ENCODE measurements at regions not wholly inside any gene's neighbourhood (a gene's known extent, or its start where the extent isn't known, plus 50 kb on each side); places are given as distances from the start of the nearest gene placed in this dataset.
A peak's percentile ranks its signal among the peaks of the same experiment; 100 is the strongest.
"Not testable (repeated sequence)": the region's sequence is repeated elsewhere in the genome, so short reads cannot be mapped to it uniquely, and the experiment has no call there.

DNA sequence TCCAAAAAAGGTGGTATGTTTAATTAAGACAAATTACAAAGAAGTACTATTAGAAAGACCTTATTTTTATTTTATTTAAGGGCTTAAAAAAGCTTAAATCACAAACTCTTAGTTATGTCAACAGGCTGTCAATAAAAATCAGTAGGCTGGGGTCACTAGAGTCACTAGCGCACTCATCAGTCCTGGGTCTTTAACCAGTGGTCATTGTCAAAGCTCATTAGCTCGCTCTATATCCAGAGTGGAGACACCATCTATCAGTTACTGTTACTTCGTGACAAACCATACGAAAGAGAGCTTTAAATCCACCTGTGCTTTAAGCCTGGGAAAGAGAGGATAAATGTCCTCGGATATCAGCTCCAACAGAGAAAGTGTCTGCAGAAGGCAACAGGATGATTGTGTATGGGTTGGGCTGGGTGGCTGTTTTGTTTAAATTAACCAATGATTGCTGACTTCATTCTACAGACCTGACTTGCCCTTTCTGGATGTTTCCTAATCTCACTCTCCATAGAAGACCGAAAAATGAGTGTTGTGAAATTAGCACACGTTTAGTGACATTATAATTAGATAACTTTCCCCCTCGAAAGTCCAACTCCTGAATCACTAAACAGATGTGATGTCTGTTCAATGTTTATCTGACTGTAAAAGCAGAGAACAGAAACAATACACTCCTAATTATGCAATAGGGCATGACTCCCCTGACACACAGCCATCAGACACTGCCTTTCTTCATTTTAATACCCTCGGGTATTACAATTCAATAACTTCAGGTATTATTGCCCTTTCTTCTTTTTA lies 123.6 kb upstream of the TNPO1 start:
- no peak for DNase-seq

DNA sequence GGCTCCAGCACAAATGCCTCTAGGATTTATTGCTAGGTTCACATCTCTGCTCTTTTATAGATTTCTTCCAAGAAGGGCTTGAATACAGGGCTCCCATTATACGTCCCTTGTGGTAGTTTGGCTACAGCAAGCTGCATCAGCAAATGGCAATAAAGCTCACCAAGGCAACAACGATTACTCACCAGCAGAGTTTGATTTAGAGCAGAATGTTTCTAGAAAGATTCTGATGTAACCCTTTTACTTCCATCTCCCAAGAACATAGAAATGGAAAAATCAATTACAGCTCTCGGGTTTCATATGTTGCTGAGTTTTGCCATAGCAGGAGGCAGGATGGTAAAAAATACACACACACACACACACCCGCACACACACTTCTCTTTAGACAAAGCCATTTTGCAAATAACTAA lies 124.2 kb upstream of the TNPO1 start:
- DNase-seq: peak; percentile 54

DNA sequence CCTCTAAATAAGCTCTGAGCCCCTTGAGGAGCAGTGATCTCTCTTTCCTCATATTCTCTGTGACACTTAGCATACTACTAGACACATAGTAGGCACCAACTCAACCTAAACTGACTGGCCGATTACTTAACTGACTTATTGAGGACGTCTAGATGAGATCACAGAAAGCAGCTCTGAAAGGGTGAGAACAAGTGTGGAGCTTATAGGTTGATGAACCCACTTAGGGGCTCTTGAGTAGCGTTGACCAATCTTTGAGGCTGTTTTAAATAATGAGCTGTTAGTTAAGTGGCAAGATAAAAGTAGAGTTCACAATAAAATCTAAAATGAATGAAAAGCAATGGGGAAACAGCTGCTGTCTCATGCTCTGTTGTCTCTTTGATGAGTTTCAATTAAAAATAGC lies 124.7 kb upstream of the TNPO1 start:
- DNase-seq: no peak

- no peak for DNase-seq
Observed at GRCh38 chr5:72688916-72689315, 127.5 kb upstream of the TNPO1 start.

DNA sequence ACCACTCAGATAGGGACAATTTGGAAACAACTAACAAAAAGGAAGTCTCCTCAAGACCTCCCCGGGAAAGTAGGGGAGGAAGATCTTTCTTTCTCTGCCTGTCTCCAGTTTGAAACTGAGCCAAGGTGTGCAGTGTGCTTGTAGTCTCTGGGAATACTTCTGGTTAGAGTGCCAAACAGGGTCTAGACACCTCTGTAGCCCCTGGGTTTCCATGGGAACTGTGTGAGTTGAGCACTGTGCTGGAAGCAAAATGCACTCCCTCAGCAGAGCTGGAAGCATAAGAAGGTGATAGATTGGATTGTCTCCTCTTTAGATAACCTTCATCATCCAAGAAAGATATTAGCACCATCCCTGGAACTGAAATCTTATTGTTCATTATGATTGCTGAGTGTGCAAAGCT lies 129.2 kb upstream of the TNPO1 start:
- DNase-seq: no peak

GRCh38 chr5:72682561-72682960 lies 133.9 kb upstream of the TNPO1 start:
- DNase-seq: no peak

- DNase-seq: no peak
Observed at GRCh38 chr5:72681781-72682180, 134.7 kb upstream of the TNPO1 start.

DNA sequence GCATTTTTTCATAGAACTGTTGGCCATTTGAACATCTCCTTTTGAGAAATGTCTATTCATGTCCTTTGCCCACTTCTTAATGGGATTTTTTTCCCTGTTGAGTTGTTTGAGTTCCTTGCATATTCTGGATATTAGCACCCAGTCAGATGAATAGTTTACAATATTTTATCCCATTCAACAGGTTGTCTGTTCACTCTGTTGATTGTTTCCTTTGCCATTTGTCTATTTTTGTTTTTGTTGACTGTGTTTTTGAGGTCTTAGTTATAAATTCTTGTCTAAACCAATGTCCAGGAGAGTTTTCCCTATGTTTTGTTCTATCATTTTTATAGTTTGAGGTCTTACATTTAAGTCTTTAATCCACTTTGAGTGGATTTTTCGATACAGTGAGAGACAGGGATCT lies 139.0 kb upstream of the TNPO1 start:
- DNase-seq: no peak

DNA sequence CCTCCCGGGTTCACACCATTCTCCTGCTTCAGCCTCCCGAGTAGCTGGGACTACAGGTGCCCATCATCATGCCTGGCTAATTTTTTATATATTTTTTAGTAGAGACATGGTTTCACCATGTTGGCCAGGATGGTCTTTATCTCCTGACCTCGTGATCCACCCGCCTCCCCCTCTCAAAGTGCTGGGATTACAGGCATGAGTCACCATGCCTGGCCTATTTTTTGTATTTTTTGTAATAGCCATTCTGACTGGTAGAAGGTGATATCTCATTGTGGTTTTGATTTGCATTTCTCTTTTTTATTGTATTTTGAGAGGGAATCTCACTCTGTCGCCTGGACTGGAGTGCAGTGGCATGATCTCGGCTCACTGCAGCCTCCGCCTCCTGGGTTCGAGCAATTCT lies 139.6 kb upstream of the TNPO1 start:
- not testable (repeated sequence) for DNase-seq

GRCh38 chr5:72673623-72674022 lies 142.8 kb upstream of the TNPO1 start:
- DNase-seq: no peak

GRCh38 chr5:72673180-72673579 lies 143.3 kb upstream of the TNPO1 start:
- DNase-seq: no peak

DNA sequence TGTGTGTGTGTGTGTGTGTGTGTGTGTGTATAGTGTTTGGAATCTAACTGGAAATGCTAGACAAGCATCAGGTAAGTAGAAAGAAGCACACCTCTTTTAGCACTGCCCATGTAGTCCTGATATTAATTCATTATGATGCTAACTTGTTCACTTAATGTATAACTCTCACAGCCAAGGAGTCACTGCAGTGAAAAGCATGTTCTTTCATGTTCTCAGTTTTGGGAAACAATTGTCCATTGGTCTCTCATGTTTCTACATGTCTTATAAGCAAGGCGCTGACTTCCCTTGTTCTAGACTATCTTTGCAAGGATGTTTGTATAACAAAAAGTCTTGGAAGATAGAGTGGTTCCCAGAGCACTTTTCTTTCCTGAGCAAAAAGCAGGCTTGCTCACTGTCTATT lies 148.8 kb upstream of the TNPO1 start:
- DNase-seq: no peak

DNA sequence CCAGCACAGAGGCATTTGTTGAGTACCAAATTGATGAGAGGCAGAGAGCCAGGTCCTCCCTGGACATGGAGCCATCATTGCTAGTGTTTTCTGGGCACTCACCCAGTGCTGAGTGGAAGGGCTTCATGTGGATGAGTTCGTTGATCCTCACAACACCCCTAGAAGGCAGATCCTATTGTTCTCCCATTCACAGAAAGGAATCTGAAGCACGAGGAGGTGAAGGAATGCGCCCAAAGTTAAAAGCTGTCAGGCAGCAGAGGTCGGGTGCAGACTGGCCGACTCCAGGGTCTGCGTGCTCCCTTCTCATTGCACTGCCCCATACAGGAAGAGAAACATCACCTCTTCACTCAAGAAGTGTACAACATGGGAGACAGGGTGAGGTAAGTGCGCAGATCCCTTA lies 153.5 kb upstream of the TNPO1 start:
- DNase-seq: no peak

- no peak for DNase-seq
Observed at GRCh38 chr5:72662305-72662704, 154.2 kb upstream of the TNPO1 start.

GRCh38 chr5:72661405-72661804 lies 154.2 kb upstream of the ZNF366 start:
- DNase-seq: peak; percentile 57

- no peak for DNase-seq
Observed at GRCh38 chr5:72659726-72660125, 152.5 kb upstream of the ZNF366 start.

DNA sequence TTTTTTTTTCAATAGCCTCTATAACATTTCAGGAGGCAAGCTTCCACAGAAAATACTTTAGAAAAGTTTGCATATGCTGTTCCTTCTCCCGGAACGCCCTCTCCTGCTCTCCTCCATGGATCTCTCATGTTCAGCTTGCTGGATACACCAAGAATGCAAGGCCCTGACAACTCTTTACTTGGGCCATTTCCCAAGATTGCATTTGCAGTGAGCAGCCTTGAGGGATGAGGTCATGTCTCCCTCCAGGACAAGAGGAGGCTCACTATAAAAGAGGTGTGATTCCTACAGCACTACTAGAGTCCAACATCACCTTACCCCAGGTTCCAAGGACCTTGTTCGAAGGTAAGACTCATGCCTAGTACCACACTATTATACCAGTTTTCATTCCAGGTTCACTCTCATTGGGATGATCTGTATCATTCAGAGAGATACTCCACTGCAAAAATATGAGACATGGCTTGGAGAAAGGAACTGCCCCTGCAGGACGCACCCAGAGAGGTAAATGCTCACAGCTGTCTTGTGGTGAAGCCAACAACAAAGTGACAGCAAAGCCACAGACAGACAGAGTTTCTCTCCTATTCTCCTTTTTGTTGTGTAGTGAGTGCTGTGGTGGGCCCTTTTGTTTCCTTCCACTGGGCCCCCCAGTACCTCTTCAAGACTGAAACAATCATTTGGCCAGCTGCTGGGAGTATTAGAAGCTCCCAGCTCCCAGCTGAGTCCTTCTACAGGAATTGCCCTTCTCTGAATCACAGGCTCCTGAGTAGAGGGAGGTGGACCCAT lies 151.7 kb upstream of the ZNF366 start:
- peak; percentile 48 for DNase-seq

GRCh38 chr5:72658161-72658560 lies 151.0 kb upstream of the ZNF366 start:
- DNase-seq: no peak

DNA sequence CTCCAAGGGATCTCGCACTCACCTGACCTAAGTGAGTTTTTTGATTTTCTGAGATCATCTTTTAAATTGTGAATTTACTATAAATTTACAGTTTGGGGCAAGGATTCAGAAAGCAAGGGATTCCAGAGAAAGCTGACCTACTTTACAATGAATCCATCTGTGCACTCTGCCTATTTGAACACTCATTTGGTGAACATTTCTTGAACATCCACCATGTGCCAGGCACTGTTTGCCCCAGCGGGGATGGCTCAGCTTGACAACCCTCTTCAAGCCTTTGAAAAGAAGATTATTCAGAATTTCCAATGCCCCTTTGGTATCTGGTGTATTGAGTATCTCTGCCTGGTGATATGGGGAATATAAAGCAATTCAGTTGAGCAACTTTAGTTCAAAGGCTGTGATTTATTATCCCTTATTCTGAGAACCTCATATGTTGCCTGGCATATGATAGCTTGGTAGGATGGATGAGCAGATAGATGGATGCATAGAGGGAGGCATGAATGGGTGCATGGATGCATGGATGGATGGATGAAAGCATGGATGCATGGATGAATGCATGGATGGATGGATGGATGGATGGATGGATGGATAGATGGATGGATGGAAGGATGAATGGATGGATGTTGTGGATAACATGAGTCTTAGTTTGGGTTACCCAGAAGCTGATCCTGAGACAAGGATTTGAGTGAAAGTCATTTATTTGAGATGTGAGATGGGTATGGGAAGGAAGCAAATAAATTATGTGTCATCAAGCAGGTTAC lies 149.7 kb upstream of the ZNF366 start:
- no peak for DNase-seq

- DNase-seq: no peak
Observed at GRCh38 chr5:72656331-72656730, 149.1 kb upstream of the ZNF366 start.

DNA sequence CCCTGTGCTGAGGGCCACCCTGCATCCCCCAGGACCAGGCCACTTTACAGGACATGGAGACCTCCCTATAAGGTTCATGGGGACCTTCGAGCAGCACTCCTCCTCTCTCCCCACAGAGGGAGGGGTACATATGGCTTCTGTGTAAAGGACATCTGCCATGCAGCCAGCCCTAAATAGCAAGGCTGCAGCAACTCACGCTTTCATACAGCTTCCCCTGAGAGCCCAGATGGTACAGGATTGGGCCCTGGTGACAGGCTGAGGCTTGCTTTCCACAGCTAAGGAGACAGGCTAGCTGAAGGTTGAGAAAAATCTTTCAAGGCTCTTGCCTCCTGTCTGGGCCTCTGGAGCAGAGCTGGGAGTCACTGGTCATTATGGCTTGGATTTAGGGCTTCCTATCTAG lies 147.0 kb upstream of the ZNF366 start:
- DNase-seq: no peak

- no peak for DNase-seq
Observed at GRCh38 chr5:72653586-72653985, 146.4 kb upstream of the ZNF366 start.

DNA sequence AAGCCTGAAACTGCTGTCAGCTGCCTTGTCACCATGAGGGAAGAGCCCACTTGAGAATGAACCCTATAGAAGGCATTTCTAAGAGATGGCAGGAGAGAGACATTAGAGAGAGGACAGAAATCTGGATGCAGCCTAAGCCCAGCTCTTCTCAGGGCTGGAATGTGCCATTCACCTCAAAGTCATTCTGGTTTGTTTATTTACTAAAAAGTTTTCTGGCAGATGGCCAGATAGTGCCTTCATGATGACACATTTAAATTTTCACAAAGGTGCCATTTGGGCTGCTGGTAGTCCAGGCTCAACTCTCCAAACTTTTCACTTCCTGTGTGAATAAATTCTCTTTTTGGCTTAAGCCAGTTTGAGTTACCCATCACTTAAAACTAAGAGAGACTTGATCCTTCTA lies 144.6 kb upstream of the ZNF366 start:
- DNase-seq: no peak

DNA sequence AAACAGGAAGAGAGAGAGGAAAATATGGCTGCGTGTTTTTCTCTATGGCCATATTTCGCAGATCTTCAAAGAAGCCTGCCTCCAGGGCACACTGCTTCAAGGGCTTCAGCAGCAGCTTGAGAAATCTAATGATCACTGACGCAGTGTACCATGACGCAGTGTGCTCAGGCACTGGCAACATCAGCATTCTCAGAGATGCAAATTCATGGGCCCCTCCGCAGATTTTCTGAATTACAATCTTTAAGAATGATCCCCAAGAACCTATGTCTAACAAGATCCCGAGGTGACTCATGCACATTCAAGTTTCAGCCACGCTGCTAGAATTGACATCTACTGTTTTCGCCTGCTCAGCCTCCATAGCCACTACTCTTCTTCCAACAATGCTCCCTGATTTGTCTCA lies 143.9 kb upstream of the ZNF366 start:
- no peak for DNase-seq
